GM21825 (cell line): ENCODE measurements at regions not wholly inside any gene's neighbourhood (a gene's known extent, or its start where the extent isn't known, plus 50 kb on each side); places are given as distances from the start of the nearest gene placed in this dataset.
"Not testable (repeated sequence)": the region's sequence is repeated elsewhere in the genome, so short reads cannot be mapped to it uniquely, and the experiment has no call there.

Source experiments
- ATAC-seq: cut with Tn5 transposase; IDR thresholded peaks from one replicate; pipeline ENCODE4 v1.9.1; 2021; ENCODE audit warnings: mild to moderate bottlenecking, moderate library complexity; ENCODE audit not compliant: unreplicated experiment

- ATAC-seq: not testable (repeated sequence)
These were observed 555.1 kb downstream of the RPIA start for GRCh38 chr2:89246620-89247019.

GRCh38 chr2:89255013-89255412 lies 563.5 kb downstream of the RPIA start:
- ATAC-seq: not testable (repeated sequence)

DNA sequence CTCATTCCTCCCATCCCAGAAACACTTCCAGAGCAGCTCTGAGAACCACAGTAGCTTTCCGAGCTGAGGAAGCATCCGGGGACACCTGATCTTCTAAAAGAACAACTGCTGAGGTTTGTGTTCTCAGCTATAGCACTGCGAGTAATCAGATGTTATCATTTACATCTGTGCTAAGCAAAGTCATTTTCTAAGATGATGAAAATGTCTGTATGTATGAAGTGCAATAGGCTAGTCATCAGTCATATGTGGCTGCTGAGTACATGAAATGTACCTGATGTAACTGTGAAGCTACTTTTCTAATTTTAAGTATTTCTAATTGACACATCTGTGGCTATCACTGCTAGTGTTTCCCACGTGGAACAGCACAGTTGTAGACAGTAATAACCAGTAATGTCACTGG lies 582.0 kb downstream of the RPIA start:
- ATAC-seq: not testable (repeated sequence)

- ATAC-seq: not testable (repeated sequence)
These were observed 589.1 kb downstream of the RPIA start for GRCh38 chr2:89280536-89280935.

- not testable (repeated sequence) for ATAC-seq
These were observed 595.1 kb downstream of the RPIA start for GRCh38 chr2:89286448-89287080.

DNA sequence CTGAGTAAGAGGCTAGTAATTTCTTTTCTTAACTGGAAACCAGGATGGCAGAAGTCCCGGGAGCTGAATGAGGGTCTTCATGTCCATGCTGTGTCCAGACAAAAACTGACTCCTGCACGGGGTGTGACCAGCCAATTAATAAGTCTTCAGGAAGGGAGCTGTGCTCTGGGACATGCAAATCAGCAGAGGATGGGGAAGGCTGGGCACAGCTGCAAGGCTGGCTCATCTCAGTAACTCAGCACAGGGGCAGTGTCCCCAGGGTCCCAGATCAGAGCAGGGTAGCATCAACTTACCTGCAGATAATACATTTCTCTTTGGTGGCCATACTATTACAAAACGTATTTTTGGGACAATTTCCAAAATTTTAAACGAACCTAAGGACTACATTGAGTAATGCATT lies 595.6 kb downstream of the RPIA start:
- ATAC-seq: not testable (repeated sequence)

DNA sequence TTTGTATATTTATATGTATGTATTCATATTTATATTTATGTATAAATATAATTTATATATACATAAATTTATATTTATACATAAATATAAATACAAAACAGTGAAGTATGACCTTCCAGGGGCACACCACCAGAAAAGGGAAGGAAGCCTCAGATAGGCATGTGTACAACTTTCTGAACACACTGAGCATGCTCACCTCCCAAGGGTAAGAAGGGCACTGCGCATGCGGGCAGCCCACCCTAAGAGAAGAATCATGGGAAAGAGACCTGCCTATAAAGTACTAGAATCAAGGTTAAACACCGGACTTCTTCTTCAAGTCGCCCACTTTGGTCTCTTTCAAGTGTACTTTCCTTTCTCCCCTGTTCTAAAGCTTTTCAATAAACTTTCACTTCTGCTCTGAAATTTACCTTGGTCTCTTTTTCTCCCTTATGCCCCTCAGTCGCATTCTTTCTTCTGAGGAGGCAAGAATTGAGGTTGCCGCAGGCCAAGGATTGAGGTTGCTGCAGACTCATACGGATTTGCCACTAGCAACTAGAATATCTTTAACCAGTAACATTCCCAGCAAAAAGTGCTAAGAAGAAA lies 600.3 kb downstream of the RPIA start:
- ATAC-seq: not testable (repeated sequence)

- not testable (repeated sequence) for ATAC-seq
These were observed 601.9 kb downstream of the RPIA start for GRCh38 chr2:89293399-89293798.

DNA sequence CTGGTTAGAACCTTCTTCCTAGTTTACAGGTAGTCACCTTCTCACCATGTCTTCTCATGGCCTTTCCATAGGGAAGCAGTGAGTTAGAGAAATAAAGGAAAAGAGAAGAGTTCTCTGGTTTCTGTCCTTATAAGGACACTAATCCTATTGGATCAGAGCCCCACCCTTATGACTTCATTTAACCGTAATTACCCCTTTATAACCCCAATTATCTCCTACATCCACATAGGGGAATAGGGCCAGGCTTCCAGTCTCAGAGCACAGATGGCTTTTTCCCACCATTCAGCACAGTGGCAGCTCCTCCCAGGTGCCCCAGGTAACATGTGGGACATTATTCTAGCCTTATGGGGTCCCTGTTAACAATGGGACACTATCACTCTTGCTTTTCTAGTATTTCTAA lies 602.9 kb downstream of the RPIA start:
- not testable (repeated sequence) for ATAC-seq

DNA sequence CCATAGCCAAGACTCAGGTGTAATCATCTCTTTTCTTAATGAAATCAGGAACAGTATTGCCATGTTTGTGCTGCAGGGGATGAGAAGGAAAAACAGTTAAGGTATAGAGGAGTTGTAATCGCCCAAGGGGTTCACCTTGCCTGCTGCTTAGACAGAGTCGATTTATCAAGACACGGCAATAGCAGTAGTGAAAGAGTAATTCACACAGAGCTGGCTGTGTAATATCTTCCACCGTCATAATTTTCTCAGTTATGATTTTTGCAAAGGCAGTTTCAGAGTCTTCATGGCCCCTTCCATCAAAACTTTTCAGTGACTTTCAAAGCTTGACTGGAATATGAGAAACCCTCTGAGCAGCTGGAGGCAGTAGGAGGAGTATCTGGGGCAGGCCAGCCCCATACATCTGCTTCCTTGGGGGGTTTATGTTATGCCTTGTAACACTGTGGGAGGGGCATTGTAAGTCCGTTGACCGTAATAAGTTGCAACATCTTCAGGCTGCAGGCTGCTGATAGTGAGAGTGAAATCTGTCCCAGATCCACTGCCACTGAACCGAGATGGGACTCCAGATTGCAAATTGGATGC lies 605.4 kb downstream of the RPIA start:
- not testable (repeated sequence) for ATAC-seq

DNA sequence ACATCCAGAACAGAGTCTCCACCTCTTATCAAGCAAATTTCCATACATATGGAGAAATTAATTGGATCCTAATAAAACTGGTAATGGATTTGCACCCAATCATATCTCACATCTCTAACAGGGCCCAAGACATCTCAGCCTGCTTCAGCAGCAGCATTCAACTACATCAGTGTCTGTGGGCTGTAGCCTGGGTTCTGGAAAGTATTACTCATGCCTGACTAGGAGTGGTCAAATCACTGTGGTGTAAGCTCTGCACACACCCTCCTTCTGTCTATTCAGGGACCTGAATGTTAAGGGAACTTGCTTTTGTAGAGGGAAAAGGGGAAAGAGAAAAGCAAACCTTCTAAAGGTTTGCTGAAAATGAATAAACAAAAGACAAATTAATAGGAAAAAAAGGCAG lies 607.7 kb downstream of the RPIA start:
- ATAC-seq: not testable (repeated sequence)

DNA sequence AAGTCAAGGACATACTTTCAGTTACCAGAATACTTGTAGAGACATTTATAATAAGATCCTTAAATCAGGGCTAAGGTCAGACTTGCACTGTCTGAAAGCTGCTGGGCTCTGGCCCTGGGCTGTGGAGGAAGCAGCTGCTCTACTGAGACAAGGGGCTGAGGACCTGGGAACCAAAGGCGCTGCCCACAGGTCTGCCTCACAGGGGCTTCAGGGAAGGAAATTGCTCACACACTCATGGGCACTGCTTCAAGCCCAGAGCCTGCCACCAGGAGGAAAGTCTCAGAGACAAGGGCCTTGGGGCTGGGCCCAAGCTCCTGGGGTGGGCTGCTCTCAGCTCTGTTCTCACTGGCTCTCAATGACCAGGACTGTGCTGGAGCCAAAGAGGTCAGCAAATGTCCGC lies 614.1 kb downstream of the RPIA start:
- not testable (repeated sequence) for ATAC-seq

DNA sequence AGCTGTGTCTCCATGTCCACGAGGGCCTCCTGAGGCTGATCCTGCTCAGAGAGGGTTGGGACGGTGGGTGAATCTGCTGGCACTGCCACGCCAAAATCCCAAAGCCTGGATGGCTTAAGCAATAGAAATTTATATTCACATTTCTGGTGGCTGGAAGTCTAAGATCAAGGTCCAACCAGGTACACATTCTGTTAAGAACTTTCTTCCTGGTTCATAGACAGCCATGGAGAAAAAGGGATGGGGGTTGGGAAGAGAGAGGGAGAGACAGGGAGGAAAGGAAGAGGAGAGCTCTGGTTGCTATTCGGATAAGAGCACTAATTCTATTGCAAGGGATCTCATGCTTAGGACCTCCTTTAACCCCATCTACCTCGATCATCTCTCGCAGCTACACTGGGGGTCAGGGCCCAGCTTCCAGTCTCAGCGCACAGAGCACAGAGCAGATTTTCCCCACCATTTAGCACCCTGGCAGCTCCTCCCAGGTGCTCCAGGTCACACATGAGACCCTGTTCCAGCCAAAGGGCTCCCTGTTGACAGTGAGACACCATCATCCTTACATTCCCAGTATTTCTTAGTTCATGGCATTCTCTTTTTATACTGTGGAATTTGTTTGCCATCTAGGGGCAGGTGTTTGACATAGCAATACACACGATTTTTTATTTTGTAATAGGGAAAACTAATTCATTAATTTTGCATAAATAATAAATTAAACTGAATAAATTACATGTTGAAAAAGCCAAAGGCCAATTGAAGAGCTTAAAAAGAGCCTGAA lies 615.6 kb downstream of the RPIA start:
- not testable (repeated sequence) for ATAC-seq

GRCh38 chr2:89318990-89319389 lies 627.5 kb downstream of the RPIA start:
- ATAC-seq: not testable (repeated sequence)

DNA sequence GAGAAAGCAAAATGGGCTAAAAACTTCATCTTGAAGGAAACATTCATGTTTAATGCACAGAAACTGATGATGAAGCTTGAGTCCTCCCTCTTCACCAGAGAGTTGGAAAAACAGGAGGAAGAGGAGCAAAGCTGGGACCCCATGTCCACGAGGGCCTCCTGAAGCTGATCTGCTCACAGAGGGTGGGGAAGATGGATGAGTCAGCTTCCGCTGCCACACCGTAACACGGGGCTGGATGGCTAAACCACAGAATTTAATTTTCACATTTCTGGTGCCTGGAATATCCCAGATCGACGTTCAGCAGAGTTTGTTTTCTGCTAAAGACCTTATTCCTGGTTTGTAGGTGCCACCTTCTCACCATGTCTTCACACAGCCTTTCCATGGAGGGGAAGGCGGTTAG lies 634.4 kb downstream of the RPIA start:
- not testable (repeated sequence) for ATAC-seq

DNA sequence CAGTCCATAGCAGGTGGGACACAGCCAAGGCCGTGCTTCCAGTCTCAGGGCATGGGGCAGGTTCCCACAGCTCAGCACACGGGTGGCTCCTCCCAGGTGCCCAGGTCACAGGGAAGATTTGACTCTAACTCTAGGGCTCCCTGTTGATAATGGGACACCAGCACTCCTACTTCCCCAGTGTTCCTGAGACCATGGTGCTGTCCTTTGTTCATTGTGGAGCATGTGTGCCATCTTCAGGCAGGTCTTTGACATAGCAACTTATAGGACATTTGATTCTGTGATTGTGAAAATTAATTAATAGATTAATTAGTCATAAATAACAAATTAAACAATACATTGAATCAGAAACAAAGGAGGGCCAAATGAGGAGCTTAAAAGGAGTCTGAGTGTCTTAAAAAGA lies 635.0 kb downstream of the RPIA start:
- not testable (repeated sequence) for ATAC-seq

DNA sequence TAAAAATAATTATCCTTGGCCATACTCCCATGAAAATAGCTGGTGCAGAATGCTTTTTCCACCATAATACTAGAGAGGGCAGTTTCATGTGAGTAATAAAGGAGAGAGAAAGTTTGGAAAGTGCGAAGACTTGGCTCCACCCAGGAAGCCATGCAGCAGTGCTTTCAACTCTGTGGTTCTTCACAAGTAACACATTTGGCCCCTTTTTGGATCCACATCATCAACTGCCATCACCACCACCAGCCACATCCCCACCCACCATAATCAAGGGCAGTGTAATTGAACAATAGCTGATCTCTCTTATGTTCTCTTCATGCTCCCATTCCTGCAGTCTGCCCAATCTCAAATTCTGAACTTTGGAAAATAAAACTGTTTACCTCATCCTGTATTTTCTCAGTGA lies 637.3 kb downstream of the RPIA start:
- ATAC-seq: not testable (repeated sequence)
